SU-DHL-6 (cell line): ENCODE measurements at regions not wholly inside any gene's neighbourhood (a gene's known extent, or its start where the extent isn't known, plus 50 kb on each side); places are given as distances from the start of the nearest gene placed in this dataset.

Experiments
- EZH2phosphoT487 ChIP-seq: fragments of 200-600 bp; sonication (generic), shearing (Covaris generic); conservative IDR thresholded peaks from 2 replicates; pipeline ENCODE4 v1.6.1; 2018; ENCODE audit warnings: mild to moderate bottlenecking, antibody characterized with exemption, low read length, moderate library complexity, mixed read lengths
- TF ChIP-seq, protein P1 (sequence below): fragments of 200-600 bp; sonication (generic); IDR thresholded peaks from one replicate; pipeline ENCODE4 v1.5.1; 2017; ENCODE audit warnings: antibody characterized with exemption, mild to moderate bottlenecking, low read length, moderate library complexity; ENCODE audit not compliant: insufficient read depth, poor library complexity, severe bottlenecking

DNA sequence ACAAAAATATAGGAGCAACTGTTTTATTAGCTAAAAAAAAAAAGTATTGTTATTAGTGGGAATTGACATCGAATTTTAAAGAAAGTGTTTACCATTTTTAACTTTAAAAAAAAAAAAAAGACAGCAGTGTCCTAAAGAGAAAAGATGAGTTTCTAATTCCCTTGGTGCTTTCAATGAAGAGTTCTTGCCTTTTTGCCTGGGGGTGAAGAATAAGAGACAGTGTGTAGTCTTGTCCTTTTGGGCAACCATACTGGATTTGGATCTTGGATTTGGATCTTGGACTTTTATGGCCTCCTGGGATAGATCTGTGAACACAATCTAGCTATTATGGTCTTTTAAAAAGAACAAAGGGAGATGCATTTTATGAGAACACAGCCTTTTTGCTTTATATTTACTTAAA lies 60.2 kb upstream of the GLS start:
- TF ChIP-seq EZH2phosphoT487: no peak
- TF ChIP-seq, protein P1, sequence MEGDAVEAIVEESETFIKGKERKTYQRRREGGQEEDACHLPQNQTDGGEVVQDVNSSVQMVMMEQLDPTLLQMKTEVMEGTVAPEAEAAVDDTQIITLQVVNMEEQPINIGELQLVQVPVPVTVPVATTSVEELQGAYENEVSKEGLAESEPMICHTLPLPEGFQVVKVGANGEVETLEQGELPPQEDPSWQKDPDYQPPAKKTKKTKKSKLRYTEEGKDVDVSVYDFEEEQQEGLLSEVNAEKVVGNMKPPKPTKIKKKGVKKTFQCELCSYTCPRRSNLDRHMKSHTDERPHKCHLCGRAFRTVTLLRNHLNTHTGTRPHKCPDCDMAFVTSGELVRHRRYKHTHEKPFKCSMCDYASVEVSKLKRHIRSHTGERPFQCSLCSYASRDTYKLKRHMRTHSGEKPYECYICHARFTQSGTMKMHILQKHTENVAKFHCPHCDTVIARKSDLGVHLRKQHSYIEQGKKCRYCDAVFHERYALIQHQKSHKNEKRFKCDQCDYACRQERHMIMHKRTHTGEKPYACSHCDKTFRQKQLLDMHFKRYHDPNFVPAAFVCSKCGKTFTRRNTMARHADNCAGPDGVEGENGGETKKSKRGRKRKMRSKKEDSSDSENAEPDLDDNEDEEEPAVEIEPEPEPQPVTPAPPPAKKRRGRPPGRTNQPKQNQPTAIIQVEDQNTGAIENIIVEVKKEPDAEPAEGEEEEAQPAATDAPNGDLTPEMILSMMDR: no peak
